ENCODE measurements at regions not wholly inside any gene's neighbourhood (a gene's known extent, or its start where the extent isn't known, plus 50 kb on each side); places are given as distances from the start of the nearest gene placed in this dataset.

DNA sequence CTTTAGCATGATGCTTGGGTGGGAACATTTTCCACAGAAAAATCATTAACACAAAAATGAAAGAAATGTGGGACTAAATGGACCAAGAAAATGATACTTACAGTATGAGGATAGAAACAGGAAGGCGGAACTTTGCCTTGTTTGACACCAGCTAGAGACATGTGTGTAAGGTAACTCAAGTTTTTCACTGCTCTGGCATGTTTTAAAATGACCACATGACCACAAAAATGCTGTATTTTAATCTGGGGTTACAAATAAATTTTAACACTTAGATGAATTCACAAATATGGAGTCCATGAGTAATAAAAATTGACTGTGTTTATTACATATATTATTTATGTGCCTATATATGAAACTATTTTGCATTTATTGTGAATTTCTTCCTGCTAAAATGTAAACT, 100.9 kb upstream of the PHYHIPL start:
- TF ChIP-seq, protein P1, sequence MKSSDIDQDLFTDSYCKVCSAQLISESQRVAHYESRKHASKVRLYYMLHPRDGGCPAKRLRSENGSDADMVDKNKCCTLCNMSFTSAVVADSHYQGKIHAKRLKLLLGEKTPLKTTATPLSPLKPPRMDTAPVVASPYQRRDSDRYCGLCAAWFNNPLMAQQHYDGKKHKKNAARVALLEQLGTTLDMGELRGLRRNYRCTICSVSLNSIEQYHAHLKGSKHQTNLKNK (CRISPR knock-in tag; IDR thresholded peaks at IDR 0.05), result no peak
- TF ChIP-seq, protein P2, sequence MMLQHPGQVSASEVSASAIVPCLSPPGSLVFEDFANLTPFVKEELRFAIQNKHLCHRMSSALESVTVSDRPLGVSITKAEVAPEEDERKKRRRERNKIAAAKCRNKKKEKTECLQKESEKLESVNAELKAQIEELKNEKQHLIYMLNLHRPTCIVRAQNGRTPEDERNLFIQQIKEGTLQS (CRISPR knock-in tag; conservative IDR thresholded peaks at IDR 0.05), result no peak
- TF ChIP-seq ETV6 (CRISPR knock-in tag; IDR thresholded peaks at IDR 0.05) (no peak), CREB1 (CRISPR knock-in tag; IDR thresholded peaks at IDR 0.05) (no peak), NR2C2 (CRISPR knock-in tag; IDR thresholded peaks at IDR 0.05) (no peak), ELF4 (CRISPR knock-in tag; IDR thresholded peaks at IDR 0.05; ENCODE audit: low read depth) (no peak), SOX15 (CRISPR knock-in tag; IDR thresholded peaks at IDR 0.05) (no peak), ESRRA (CRISPR knock-in tag; IDR thresholded peaks at IDR 0.05; ENCODE audit: borderline replicate concordance) (no peak), JUN (CRISPR knock-in tag; IDR thresholded peaks at IDR 0.05) (no peak), NR3C1 (CRISPR knock-in tag; conservative IDR thresholded peaks at IDR 0.05; ENCODE audit: low read depth) (no peak)
- TF ChIP-seq, protein P3, sequence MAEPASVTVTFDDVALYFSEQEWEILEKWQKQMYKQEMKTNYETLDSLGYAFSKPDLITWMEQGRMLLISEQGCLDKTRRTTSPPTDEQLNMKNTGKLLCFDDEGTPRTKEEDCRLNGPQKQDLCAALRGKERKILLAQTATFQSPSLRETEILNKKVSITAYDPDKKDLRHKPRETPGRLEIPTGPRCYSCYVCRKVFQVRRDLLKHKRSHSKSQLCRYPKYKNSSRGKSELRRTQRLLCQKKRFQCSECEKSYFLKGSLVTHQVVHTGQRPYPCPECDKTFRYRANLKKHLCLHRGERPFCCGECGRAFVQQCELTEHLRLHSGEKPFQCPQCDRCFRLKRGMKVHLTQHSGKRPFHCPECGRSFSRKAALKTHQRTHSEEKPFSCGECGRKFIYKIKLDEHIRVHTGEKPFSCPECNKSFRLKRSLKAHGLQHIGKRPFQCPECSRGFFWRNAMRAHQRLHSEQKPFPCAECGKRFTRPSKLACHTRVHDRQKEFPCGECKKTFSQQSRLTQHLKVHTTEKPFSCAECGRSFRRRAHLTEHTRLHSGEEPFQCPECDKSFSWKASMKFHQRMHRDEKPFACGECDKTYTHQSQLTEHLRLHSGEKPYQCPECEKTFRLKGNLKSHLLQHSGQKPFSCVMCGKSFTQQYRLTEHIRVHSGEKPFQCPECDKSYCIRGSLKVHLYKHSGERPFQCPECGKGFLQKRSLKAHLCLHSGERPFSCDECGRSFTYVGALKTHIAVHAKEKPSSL (CRISPR knock-in tag; conservative IDR thresholded peaks at IDR 0.05), result no peak
- TF ChIP-seq, protein P4, sequence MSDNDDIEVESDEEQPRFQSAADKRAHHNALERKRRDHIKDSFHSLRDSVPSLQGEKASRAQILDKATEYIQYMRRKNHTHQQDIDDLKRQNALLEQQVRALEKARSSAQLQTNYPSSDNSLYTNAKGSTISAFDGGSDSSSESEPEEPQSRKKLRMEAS (CRISPR knock-in tag; IDR thresholded peaks at IDR 0.05), result no peak
- TF ChIP-seq, protein P5, sequence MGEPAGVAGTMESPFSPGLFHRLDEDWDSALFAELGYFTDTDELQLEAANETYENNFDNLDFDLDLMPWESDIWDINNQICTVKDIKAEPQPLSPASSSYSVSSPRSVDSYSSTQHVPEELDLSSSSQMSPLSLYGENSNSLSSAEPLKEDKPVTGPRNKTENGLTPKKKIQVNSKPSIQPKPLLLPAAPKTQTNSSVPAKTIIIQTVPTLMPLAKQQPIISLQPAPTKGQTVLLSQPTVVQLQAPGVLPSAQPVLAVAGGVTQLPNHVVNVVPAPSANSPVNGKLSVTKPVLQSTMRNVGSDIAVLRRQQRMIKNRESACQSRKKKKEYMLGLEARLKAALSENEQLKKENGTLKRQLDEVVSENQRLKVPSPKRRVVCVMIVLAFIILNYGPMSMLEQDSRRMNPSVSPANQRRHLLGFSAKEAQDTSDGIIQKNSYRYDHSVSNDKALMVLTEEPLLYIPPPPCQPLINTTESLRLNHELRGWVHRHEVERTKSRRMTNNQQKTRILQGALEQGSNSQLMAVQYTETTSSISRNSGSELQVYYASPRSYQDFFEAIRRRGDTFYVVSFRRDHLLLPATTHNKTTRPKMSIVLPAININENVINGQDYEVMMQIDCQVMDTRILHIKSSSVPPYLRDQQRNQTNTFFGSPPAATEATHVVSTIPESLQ (CRISPR knock-in tag; IDR thresholded peaks at IDR 0.05), result no peak
- TF ChIP-seq, protein P6, sequence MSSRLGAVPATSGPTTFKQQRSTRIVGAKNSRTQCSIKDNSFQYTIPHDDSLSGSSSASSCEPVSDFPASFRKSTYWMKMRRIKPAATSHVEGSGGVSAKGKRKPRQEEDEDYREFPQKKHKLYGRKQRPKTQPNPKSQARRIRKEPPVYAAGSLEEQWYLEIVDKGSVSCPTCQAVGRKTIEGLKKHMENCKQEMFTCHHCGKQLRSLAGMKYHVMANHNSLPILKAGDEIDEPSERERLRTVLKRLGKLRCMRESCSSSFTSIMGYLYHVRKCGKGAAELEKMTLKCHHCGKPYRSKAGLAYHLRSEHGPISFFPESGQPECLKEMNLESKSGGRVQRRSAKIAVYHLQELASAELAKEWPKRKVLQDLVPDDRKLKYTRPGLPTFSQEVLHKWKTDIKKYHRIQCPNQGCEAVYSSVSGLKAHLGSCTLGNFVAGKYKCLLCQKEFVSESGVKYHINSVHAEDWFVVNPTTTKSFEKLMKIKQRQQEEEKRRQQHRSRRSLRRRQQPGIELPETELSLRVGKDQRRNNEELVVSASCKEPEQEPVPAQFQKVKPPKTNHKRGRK (CRISPR knock-in tag; IDR thresholded peaks at IDR 0.05; ENCODE audit: borderline replicate concordance), result no peak
- TF ChIP-seq, protein P7, sequence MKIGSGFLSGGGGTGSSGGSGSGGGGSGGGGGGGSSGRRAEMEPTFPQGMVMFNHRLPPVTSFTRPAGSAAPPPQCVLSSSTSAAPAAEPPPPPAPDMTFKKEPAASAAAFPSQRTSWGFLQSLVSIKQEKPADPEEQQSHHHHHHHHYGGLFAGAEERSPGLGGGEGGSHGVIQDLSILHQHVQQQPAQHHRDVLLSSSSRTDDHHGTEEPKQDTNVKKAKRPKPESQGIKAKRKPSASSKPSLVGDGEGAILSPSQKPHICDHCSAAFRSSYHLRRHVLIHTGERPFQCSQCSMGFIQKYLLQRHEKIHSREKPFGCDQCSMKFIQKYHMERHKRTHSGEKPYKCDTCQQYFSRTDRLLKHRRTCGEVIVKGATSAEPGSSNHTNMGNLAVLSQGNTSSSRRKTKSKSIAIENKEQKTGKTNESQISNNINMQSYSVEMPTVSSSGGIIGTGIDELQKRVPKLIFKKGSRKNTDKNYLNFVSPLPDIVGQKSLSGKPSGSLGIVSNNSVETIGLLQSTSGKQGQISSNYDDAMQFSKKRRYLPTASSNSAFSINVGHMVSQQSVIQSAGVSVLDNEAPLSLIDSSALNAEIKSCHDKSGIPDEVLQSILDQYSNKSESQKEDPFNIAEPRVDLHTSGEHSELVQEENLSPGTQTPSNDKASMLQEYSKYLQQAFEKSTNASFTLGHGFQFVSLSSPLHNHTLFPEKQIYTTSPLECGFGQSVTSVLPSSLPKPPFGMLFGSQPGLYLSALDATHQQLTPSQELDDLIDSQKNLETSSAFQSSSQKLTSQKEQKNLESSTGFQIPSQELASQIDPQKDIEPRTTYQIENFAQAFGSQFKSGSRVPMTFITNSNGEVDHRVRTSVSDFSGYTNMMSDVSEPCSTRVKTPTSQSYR (CRISPR knock-in tag; IDR thresholded peaks at IDR 0.05), result no peak
- Mint-ChIP-seq H3K27me3 (ENCODE audit: low read depth) (no peaks in the 10 kb centered on the region), H3K4me3 (no peak overlapping the region), H3K27ac (no peak overlapping the region), H3K4me1 (peaks cover 8% of the 10 kb centered on the region), H3K36me3 (no peaks in the 10 kb centered on the region), H3K9me3 (peaks cover 5% of the 10 kb centered on the region)
- ChIA-PET CTCF (no interaction called here), POLR2A (no interaction called here)
- DNase-seq (ENCODE audit: low spot score) (no peak), ATAC-seq (no peak)

DNA sequence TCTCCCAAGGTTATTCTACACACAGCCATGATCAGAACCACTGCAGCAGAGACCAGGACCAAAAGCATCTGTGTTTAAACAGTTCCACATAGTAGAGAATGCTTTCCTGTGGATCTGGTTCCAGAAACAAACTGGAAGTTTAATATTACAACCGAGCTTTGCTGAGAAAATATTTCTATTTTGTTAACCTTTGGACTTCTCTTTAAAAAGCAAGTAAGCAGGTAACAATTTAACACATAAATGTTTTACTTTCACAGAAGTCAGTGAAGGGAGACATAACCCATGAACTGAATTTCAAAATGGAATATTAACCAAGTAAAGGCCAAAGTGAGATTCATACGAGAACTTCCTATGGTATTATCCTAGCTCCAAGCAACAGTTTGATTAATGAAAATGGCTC, 98.6 kb upstream of the PHYHIPL start:
- H3K36me3 Mint-ChIP-seq, result no peaks in the 10 kb centered on the region
- CTCF ChIA-PET, result no interaction called here
- DNase-seq (ENCODE audit: low spot score) (no peak), ATAC-seq (no peak)
- H3K4me3 Mint-ChIP-seq, result no peak overlapping the region
- no peaks in the 10 kb centered on the region for H3K4me1 Mint-ChIP-seq
- H3K27me3 Mint-ChIP-seq (ENCODE audit: low read depth), result no peaks in the 10 kb centered on the region
- POLR2A ChIA-PET, result no interaction called here
- H3K9me3 Mint-ChIP-seq, result no peaks in the 10 kb centered on the region
- TF ChIP-seq CREM (CRISPR knock-in tag; IDR thresholded peaks at IDR 0.05), result no peak
- H3K27ac Mint-ChIP-seq, result no peak overlapping the region
